ENCODE measurements at regions not wholly inside any gene's neighbourhood (a gene's known extent, or its start where the extent isn't known, plus 50 kb on each side); places are given as distances from the start of the nearest gene placed in this dataset.

- DNase-seq (ENCODE audit: low spot score) = no peak
- intact Hi-C loops (cut with DNase I) = no loop called here
Measured at GRCh38 chr22:48015701-48016100, 1253.3 kb downstream of the TBC1D22A start.

DNA sequence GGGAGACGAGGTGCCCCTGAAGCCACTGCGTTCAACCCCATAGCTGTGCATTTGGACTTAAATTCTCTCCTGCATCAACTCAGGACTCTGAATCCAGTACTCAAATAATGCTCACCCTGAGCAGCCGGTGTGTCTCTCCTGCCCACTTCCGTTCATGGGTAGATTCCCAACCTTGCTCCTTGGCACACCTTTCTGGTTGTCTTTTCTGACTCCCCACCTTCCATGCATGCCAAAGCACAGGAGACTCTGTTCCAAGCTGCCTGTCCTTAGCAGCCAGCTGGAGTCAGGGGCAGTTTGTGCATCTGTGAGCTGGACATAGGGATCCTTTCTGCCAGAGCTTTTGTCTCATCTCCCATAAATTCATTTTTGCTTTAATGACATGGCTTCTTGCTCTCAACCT is 1242.5 kb downstream of the TBC1D22A start:
- DNase-seq (ENCODE audit: low spot score) = no peak
- intact Hi-C loops (cut with DNase I) = no loop called here

DNA sequence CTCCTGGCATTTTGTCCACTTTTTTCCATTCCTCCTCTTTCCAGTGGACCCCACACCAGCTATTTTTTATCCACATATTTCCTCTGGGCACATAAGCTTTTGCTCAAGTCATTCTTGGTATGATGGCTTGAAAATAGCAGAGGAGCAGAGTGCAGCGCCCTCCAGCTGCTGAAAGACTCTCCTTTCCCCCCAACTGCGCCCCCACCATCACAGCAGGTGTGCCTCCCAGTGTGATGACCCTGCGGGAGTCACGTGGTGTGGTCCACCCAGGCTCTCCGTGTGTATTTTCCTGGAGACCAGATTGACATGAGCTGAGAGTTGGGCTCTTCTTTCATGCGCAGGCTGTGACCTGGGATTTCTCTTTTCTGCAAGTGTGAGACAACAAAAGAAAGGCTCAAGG is 1241.6 kb downstream of the TBC1D22A start:
- intact Hi-C loops (cut with DNase I) = no loop called here
- DNase-seq (ENCODE audit: low spot score) = no peak

DNA sequence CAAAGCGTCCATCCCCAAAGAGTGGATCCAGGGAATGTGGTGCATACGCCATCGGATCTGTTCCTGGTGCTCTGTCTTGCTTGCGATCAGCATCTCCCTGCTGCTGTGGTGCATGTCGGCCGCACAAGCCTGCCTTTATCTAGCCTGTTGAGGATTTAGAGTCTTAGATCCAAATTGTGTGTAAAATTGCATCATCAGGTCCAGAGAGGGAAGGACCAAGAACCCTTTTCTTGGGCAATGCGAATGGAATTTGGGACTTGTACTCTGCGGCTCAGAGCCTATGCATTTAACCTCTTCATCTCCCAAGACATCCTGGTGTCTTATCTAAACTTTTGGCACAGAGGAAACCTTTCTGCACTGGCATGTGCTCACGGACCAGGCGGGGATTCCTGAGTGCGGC is 1238.7 kb downstream of the TBC1D22A start:
- DNase-seq (ENCODE audit: low spot score) = no peak
- intact Hi-C loops (cut with DNase I) = no loop called here

- intact Hi-C loops (cut with DNase I) = no loop called here
- DNase-seq (ENCODE audit: low spot score) = no peak
Measured at GRCh38 chr22:47997612-47998011, 1235.2 kb downstream of the TBC1D22A start.

DNA sequence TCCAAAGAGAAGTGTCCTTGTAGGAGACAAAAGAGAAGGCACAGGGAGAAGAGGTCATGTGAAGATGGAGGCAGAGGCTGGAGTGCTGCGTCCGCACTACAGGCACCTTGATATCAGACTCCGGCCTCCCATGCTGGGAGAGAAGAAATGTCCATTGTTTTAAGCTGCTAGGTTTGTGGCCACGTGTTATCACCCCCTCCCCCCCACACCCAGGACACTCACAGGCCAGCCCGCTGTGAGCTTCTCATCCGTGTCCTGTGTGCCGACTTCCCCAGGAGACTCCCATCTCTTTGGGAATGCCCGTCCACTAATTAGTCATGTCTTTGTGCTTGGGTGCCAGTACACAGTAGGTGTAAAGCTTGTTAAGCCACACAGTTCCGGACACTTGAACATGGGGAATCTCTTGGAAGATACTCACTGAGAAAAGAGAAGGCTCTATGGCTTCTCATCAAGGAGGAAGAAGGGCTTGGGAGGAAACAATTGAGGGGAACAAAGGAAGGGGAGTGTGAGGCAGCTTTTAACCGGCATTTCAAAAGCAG is 1234.7 kb downstream of the TBC1D22A start:
- no peak for DNase-seq (ENCODE audit: low spot score)
- intact Hi-C loops (cut with DNase I) = no loop called here

GRCh38 chr22:47996446-47996857 is 1234.0 kb downstream of the TBC1D22A start:
- intact Hi-C loops (cut with DNase I) = no loop called here
- no peak for DNase-seq (ENCODE audit: low spot score)

DNA sequence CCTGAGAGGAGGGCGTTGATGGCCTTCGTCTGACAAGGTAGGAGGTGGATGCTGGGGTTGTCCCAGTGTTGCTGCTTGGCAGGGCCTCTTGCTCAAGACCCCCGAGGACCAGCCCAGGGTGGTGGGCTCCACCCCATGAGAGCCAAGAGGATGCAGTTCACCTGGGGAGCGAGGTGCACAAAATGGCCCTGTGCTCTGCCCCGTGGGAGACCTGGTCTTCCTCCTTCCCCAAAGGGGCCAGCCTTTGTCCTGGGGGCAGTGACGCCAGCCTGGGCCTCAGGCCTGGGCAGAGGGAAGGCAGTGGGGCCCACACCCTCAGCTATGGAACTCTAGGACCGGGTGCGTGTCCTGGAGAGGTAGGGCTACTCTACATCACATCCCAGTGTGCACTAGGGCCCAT is 1233.3 kb downstream of the TBC1D22A start:
- no peak for DNase-seq (ENCODE audit: low spot score)
- intact Hi-C loops (cut with DNase I) = no loop called here

- DNase-seq (ENCODE audit: low spot score) = no peak
- intact Hi-C loops (cut with DNase I) = no loop called here
Measured at GRCh38 chr22:47995264-47995627, 1232.8 kb downstream of the TBC1D22A start.

DNA sequence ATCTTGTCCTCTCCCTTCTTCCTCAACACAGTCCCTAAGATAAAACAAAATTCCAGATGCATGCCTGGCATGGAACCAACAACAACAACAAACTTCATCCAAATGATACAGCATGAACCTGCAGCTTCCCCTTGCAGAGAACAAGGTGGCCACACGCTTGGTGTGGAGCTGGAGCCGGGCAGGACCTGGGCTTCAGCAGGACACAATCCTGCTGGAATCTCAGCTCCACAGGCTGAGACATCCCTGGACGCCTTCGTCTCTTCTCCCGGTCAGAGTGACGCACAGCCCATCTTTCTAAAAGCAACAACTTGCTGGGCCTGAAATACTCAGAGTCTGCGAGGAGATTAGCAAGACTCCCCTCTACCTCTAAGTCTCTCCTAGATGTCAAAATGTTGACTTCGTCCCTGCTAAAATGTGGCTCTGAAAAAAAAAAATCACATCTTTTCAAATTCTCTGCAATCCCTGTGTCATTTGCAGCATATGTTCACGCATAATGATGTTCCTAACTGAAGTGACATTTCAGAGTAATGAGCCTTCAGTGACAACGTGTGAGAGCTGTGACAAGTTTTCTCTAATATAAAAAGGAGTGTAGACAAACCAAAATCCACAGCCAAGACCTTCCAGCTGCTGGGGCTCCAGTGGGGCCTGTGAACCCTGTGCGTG is 1232.3 kb downstream of the TBC1D22A start:
- intact Hi-C loops (cut with DNase I) = no loop called here
- no peak for DNase-seq (ENCODE audit: low spot score)

DNA sequence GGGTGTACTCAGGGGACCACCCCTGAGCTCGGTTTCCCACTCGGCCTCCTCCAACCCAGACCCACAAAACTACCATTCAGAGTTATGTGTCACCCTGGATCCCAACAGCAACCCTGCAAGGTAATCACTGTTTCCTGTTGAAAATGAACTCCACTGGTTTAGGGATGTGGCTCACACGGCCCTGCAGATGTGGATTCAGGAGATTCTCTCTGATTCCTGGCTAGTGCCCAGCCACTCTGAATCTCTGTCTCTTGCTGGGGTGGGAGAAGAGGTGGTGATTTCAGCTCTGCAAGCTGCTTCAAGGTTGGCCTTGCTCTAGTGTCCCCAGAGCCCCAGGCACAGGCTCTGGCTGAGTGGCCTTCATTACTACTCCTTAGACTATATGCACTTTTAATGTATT is 1231.6 kb downstream of the TBC1D22A start:
- intact Hi-C loops (cut with DNase I) = no loop called here

DNA sequence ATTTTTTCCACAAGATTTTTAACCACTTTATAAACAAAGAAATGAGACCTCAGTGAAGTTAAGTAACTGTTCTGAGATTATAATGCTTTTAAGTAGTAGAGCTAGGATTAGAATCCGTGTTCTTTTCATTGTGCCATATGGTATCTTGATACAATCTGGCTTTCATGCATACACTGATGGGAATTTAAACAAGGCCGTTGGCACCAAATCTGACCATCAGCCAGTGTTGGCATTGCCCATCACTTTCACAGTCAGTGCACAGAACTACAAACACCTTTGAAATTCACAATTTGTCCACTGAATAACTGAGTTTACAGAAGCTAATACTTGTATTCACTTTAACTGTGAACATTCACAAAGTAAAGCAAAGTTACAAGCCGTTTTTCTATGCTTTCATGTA is 1228.0 kb downstream of the TBC1D22A start:
- intact Hi-C loops (cut with DNase I) = no loop called here
- DNase-seq (ENCODE audit: low spot score) = no peak

More for the DNA sequence above, 1231.6 kb downstream of the TBC1D22A start:
- DNase-seq (ENCODE audit: low spot score) = no peak

DNA sequence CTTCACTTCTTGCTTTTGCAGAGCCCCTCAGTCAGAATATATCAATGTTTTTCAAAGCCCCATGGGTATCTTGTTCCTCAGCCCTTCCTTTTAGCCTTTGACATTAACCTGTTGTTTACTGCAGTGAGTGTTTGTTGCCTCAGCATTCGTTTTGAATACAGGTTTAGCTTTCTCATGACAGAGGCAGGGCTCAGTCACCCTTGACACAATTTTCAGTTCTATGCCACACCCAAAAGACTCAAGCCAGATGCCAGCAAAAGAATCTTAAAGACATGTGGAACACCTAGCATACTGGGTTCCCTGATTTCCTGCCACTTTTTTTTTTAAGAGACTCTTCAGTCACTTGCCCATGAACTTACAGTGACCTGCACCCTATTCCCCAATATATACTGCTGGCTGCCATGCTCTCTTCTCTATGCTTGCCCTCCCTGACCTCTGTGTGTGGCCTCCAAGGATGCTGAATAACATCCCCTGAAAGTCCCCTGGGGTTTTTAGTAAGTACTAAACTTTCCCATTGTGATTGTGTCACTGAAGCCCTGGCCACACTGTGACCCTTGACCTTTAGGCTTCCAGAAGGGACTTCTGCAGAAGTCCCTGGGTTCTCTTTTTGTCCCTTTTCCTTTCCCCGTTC is 1225.5 kb downstream of the TBC1D22A start:
- no peak for DNase-seq (ENCODE audit: low spot score)
- intact Hi-C loops (cut with DNase I) = no loop called here

- intact Hi-C loops (cut with DNase I) = no loop called here
- no peak for DNase-seq (ENCODE audit: low spot score)
Measured at GRCh38 chr22:47976219-47976618, 1213.8 kb downstream of the TBC1D22A start.

DNA sequence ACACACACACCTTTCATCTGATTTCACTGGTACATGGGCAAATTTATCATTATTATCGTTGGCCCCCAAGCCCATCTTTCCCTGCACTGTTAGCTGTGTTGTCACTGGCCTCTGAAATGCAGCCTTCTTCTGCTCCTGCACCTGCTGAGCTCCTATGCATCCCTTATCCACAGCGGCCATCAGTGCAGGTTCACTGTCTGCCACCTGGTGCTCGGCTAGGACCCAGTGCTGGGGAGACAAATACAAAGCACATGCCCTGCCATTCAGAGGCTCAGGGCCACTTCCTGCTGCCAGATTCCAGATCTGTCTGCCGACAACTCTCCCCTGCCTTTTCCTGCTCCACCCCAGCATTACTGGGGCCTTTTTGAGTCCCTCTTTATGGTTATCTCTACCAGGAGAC is 1205.4 kb downstream of the TBC1D22A start:
- DNase-seq (ENCODE audit: low spot score) = no peak
- intact Hi-C loops (cut with DNase I) = no loop called here

DNA sequence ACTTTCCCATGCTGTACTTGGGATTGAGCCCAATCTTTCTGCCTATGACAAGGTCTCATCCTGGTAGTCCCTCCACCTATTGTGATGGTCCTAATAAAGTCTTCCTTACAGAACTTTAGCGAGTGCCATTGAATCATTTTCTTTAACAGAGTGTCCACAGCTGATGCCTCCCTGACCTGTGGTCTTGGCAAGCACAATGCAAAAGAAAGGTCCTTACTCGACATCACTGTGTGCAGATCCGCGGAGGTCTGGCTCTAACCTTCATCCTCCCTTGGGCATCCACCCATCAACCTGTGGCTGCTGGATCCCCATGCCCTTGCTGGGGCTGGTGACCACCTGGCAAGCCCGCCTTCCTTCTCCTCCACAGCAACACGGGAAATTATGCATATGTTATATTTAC is 1203.9 kb downstream of the TBC1D22A start:
- intact Hi-C loops (cut with DNase I) = no loop called here

GRCh38 chr22:47965896-47966295 is 1203.4 kb downstream of the TBC1D22A start:
- intact Hi-C loops (cut with DNase I) = no loop called here
- no peak for DNase-seq (ENCODE audit: low spot score)

More for the DNA sequence above, 1203.9 kb downstream of the TBC1D22A start:
- DNase-seq (ENCODE audit: low spot score) = no peak

DNA sequence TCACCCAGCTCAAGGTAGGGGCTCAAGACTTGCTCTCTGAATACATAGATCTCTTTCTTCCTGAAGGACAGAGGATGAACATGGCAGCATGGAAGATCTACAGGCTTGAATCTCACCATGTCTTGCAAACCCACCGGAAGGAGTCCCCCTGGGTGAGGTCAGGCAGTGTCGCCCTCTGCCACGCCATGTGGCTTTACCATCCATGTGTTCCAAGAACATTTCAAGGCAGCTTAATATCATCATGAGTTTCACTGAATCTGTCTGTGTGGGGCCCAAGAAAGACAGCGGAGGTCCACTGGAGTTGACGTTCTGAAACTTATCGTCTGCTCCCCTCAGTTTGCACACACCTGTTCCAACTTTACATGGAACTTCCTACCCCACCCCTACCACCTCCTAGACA is 1202.6 kb downstream of the TBC1D22A start:
- intact Hi-C loops (cut with DNase I) = no loop called here
- no peak for DNase-seq (ENCODE audit: low spot score)

GRCh38 chr22:47963660-47964059 is 1201.2 kb downstream of the TBC1D22A start:
- intact Hi-C loops (cut with DNase I) = no loop called here
- DNase-seq (ENCODE audit: low spot score) = no peak

DNA sequence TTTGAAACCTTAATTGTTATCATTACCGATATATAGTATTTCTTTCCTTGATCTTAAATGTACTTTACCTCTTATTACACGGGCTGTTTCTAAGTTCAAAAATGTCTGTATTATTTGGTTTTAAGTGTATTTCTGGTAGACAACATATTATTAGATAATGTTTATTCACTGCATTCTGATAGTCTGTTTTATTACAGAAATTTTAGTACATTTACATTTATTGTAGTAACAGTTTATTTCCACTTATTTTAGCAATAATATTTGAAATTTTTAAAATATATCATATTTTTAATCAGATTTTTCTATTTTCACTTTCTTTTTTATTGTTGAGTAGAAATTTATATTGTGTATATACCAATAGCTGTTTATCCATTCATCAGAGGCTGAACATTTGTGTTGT is 1195.2 kb downstream of the TBC1D22A start:
- DNase-seq (ENCODE audit: low spot score) = no peak
- intact Hi-C loops (cut with DNase I) = no loop called here

DNA sequence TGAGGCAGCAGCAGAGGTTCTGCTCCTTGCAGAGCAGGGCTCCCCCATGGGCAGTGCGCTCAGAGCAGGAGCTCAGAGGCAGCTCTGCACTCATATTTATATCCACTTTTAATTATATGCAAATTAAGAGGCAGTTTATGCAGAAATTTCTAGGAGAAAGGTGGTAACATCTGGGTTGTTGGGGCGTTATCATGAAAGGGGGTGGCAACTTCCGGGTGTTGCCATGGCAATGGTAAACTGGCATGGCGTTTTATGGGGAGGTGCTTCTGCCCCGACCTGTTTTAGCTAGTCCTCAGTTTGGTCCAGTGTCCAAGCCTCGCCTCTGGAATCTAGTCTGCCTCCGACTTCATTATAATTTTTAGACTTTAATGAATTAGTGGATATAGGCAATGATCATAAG is 1191.7 kb downstream of the TBC1D22A start:
- intact Hi-C loops (cut with DNase I) = no loop called here
- DNase-seq (ENCODE audit: low spot score) = no peak
